ENCODE measurements at regions not wholly inside any gene's neighbourhood (a gene's known extent, or its start where the extent isn't known, plus 50 kb on each side); places are given as distances from the start of the nearest gene placed in this dataset.

- no peak overlapping the region for H3K9ac ChIP-seq (ENCODE audit: control insufficient read depth, extremely low read depth, insufficient read depth, low read length)
- TF ChIP-seq EZH2 (IDR thresholded peaks at IDR 0.05; ENCODE audit: low read length) (no peak), CTCF (optimal IDR thresholded peaks at IDR 0.05 in 1 of 3, IDR thresholded peaks at IDR 0.05 in 1 of 3, conservative IDR thresholded peaks at IDR 0.05 in 1 of 3; ENCODE audit: extremely low read depth in 1 of 3, insufficient read depth in 2 of 3, low read length in 3 of 3) (no peak)
- H3K4me1 ChIP-seq (ENCODE audit: control insufficient read depth, extremely low read depth, insufficient read depth, low read length) = no peaks in the 10 kb centered on the region
- H2AFZ ChIP-seq (ENCODE audit: control insufficient read depth, low read length) = no peak overlapping the region
- H3K27me3 ChIP-seq (ENCODE audit: control insufficient read depth, extremely low read depth, insufficient read depth, low read length) = no peaks in the 10 kb centered on the region
- dilution Hi-C loops (cut with MboI; ENCODE audit: extremely low pct_ligation_motif_present, low sequenced_read_pairs) = no loop called here
- H3K4me2 ChIP-seq (ENCODE audit: control insufficient read depth, extremely low read depth, insufficient read depth, low read depth, low read length) = no peak overlapping the region
- DNase-seq (ENCODE audit: low read depth, low spot score) = no peak
- no peaks in the 10 kb centered on the region for H4K20me1 ChIP-seq (ENCODE audit: control insufficient read depth, extremely low read depth, insufficient read depth, low read length)
- no peak overlapping the region for H3K27ac ChIP-seq (ENCODE audit: control insufficient read depth, insufficient read depth, low read length)
- no peak for FAIRE-seq
- no peak overlapping the region for H3K4me3 ChIP-seq (ENCODE audit: control insufficient read depth in 2 of 3, extremely low read depth in 1 of 3, insufficient read depth in 2 of 3, low read depth in 1 of 3, low read length in 3 of 3)
- H3K9me1 ChIP-seq (ENCODE audit: control insufficient read depth, extremely low read depth, insufficient read depth, low read length) = no peaks in the 10 kb centered on the region
- no peaks in the 10 kb centered on the region for H3K9me3 ChIP-seq (ENCODE audit: control insufficient read depth, low read depth, low read length)
- H3K79me2 ChIP-seq (ENCODE audit: control insufficient read depth, insufficient read depth, low read length) = no peaks in the 10 kb centered on the region
- no peaks in the 10 kb centered on the region for H3K36me3 ChIP-seq (ENCODE audit: control insufficient read depth in 2 of 2, extremely low read depth in 1 of 2, insufficient read depth in 2 of 2, low read length in 2 of 2)
These were observed 605.5 kb upstream of the CDH7 start for GRCh38 chr18:65145312-65145711.

GRCh38 chr18:65133610-65134009 is 617.2 kb upstream of the CDH7 start:
- no peak overlapping the region for H3K9ac ChIP-seq (ENCODE audit: control insufficient read depth, extremely low read depth, insufficient read depth, low read length)
- no peak overlapping the region for H3K4me3 ChIP-seq (ENCODE audit: control insufficient read depth in 2 of 3, extremely low read depth in 1 of 3, insufficient read depth in 2 of 3, low read depth in 1 of 3, low read length in 3 of 3)
- H3K4me1 ChIP-seq (ENCODE audit: control insufficient read depth, extremely low read depth, insufficient read depth, low read length) = no peaks in the 10 kb centered on the region
- no peak overlapping the region for H3K27ac ChIP-seq (ENCODE audit: control insufficient read depth, insufficient read depth, low read length)
- H2AFZ ChIP-seq (ENCODE audit: control insufficient read depth, low read length) = no peak overlapping the region
- no peaks in the 10 kb centered on the region for H4K20me1 ChIP-seq (ENCODE audit: control insufficient read depth, extremely low read depth, insufficient read depth, low read length)
- no peak for FAIRE-seq
- no peak for DNase-seq (ENCODE audit: low read depth, low spot score)
- H3K9me3 ChIP-seq (ENCODE audit: control insufficient read depth, low read depth, low read length) = no peaks in the 10 kb centered on the region
- no peaks in the 10 kb centered on the region for H3K27me3 ChIP-seq (ENCODE audit: control insufficient read depth, extremely low read depth, insufficient read depth, low read length)
- TF ChIP-seq CTCF (optimal IDR thresholded peaks at IDR 0.05 in 1 of 3, IDR thresholded peaks at IDR 0.05 in 1 of 3, conservative IDR thresholded peaks at IDR 0.05 in 1 of 3; ENCODE audit: extremely low read depth in 1 of 3, insufficient read depth in 2 of 3, low read length in 3 of 3) (no peak), EZH2 (IDR thresholded peaks at IDR 0.05; ENCODE audit: low read length) (no peak)
- no peaks in the 10 kb centered on the region for H3K79me2 ChIP-seq (ENCODE audit: control insufficient read depth, insufficient read depth, low read length)
- H3K4me2 ChIP-seq (ENCODE audit: control insufficient read depth, extremely low read depth, insufficient read depth, low read depth, low read length) = no peak overlapping the region
- no peaks in the 10 kb centered on the region for H3K36me3 ChIP-seq (ENCODE audit: control insufficient read depth in 2 of 2, extremely low read depth in 1 of 2, insufficient read depth in 2 of 2, low read length in 2 of 2)
- no peaks in the 10 kb centered on the region for H3K9me1 ChIP-seq (ENCODE audit: control insufficient read depth, extremely low read depth, insufficient read depth, low read length)
- dilution Hi-C loops (cut with MboI; ENCODE audit: extremely low pct_ligation_motif_present, low sequenced_read_pairs) = no loop called here

Measured in keratinocyte (primary cell).